Endothelial cell of umbilical vein (primary cell): ENCODE measurements at regions not wholly inside any gene's neighbourhood (a gene's known extent, or its start where the extent isn't known, plus 50 kb on each side); places are given as distances from the start of the nearest gene placed in this dataset.

Experiments
- BruUV-seq: library from RNA; stranded (reverse); fragments of 400-500 nt; replicated peaks from 2 replicates; lab custom pipeline; 2021; lab: Mats Ljungman, UMichigan
- CTCF ChIA-PET: fragments of 300-600, 350-600 bp; sonication (Branson Sonifier 250); formaldehyde crosslinking; loops from one replicate; lab custom pipeline; 2021; ENCODE audit warnings: antibody characterized with exemption, inconsistent platforms; lab: Charles Lee
- POLR2A ChIA-PET: fragments of 300-600, 350-600 bp; sonication (Branson Sonifier 250); formaldehyde crosslinking; loops from one replicate; lab custom pipeline; 2021; ENCODE audit warnings: antibody characterized with exemption, inconsistent platforms; lab: Charles Lee
- DNase-seq: peaks from one replicate; pipeline ENCODE4 v3.0.0-alpha.2; 2011; ENCODE audit warnings: low read depth, low spot score
- FAIRE-seq: peaks from 2 replicates; lab custom pipeline; 2011; peaks lifted over from hg19 to GRCh38; lab: Jason Lieb, UNC
- H2AFZ ChIP-seq: 2 replicates; pipeline ENCODE4 v1.6.0; 2012; ENCODE audit warnings: low read depth, low read length, control low read depth, inconsistent platforms
- H3K27ac ChIP-seq: 2 replicates; pipeline ENCODE4 v1.5.1; 2011; ENCODE audit warnings: low read depth, mild to moderate bottlenecking, control low read depth, low read length, moderate library complexity; ENCODE audit not compliant: insufficient read depth
- H3K27me3 ChIP-seq, 2 experiments: 2 replicates each; pipeline versions ENCODE4 v1.6.0 to v1.6.1; 2011; ENCODE audit warnings: low read length in 2 of 2, mixed read lengths in 1 of 2; ENCODE audit not compliant: control insufficient read depth in 2 of 2, insufficient read depth in 2 of 2
- H3K36me3 ChIP-seq, 2 experiments: 2 replicates in 1 of 2; 3 replicates in 1 of 2; pipeline ENCODE4 v1.5.1; 2011; ENCODE audit warnings: low read length in 2 of 2, mild to moderate bottlenecking in 1 of 2, moderate library complexity in 1 of 2; ENCODE audit not compliant: control insufficient read depth in 2 of 2, insufficient read depth in 2 of 2; ENCODE audit errors: extremely low read depth in 1 of 2
- H3K4me1 ChIP-seq: 3 replicates; pipeline ENCODE4 v1.5.1; 2011; ENCODE audit warnings: mild to moderate bottlenecking, low read length; ENCODE audit not compliant: control insufficient read depth, insufficient read depth; ENCODE audit errors: extremely low read depth
- H3K4me2 ChIP-seq: 2 replicates; pipeline ENCODE4 v1.6.1; 2011; ENCODE audit warnings: low read length, control low read depth, mixed read lengths; ENCODE audit not compliant: insufficient read depth
- H3K4me3 ChIP-seq, 3 experiments: fragments of 200-600 bp in 1 of 3; sonication (generic), shearing (Covaris generic) in 1 of 3; replicated peaks in 1 of 3; 2 replicates each; pipeline ENCODE4 v1.5.1; 2011 to 2016; ENCODE audit warnings: control low read depth in 3 of 3, low read length in 3 of 3, mild to moderate bottlenecking in 2 of 3, inconsistent platforms in 1 of 3, low read depth in 1 of 3, moderate library complexity in 1 of 3; ENCODE audit not compliant: insufficient read depth in 1 of 3
- H3K79me2 ChIP-seq: 2 replicates; pipeline ENCODE4 v1.6.0; 2012; ENCODE audit warnings: low read length, inconsistent platforms; ENCODE audit not compliant: control insufficient read depth, insufficient read depth
- H3K9ac ChIP-seq: replicated peaks from 2 replicates; pipeline ENCODE3; 2011; ENCODE audit warnings: low read length, control low read depth; ENCODE audit not compliant: insufficient read depth; ENCODE audit errors: extremely low read depth
- H3K9me1 ChIP-seq: replicated peaks from 3 replicates; pipeline ENCODE4 v1.6.0; 2011; ENCODE audit warnings: mild to moderate bottlenecking, low read length; ENCODE audit not compliant: control insufficient read depth, insufficient read depth; ENCODE audit errors: extremely low read depth
- H3K9me3 ChIP-seq: replicated peaks from 2 replicates; pipeline ENCODE4 v1.5.1; 2012; ENCODE audit warnings: low read length, inconsistent platforms; ENCODE audit not compliant: control insufficient read depth, insufficient read depth
- H4K20me1 ChIP-seq: replicated peaks from 2 replicates; pipeline ENCODE3; 2011; ENCODE audit warnings: mild to moderate bottlenecking, low read length; ENCODE audit not compliant: control insufficient read depth, insufficient read depth; ENCODE audit errors: extremely low read depth
- CTCF ChIP-seq, 2 donors: IDR thresholded peaks; 1 replicate in 1 of 2; 2 replicates in 1 of 2; pipeline ENCODE4 v1.5.1; 2011; ENCODE audit warnings: low read length in 2 of 2, mild to moderate bottlenecking in 2 of 2, moderate library complexity in 2 of 2, control low read depth in 1 of 2, inconsistent platforms in 1 of 2, low read depth in 1 of 2; ENCODE audit not compliant: insufficient read depth in 1 of 2; ENCODE audit errors: extremely low read depth in 1 of 2
- EZH2 ChIP-seq: IDR thresholded peaks from 2 replicates; pipeline ENCODE4 v1.6.1; 2012; ENCODE audit warnings: borderline replicate concordance, low read depth, mild to moderate bottlenecking, moderate library complexity, low read length, inconsistent platforms; ENCODE audit not compliant: severe bottlenecking
- FOS ChIP-seq: IDR thresholded peaks from 2 replicates; pipeline ENCODE4 v1.6.1; 2011; ENCODE audit warnings: mild to moderate bottlenecking, low read length, moderate library complexity, borderline replicate concordance; ENCODE audit not compliant: insufficient read depth
- GATA2 ChIP-seq: IDR thresholded peaks from 2 replicates; pipeline ENCODE4 v1.7.0; 2011; ENCODE audit warnings: low read depth, mild to moderate bottlenecking, moderate library complexity, mixed read lengths, low read length; ENCODE audit not compliant: insufficient read length, insufficient read depth
- JUN ChIP-seq: IDR thresholded peaks from 2 replicates; pipeline ENCODE4 v1.6.1; 2011; ENCODE audit warnings: borderline replicate concordance, low read depth; ENCODE audit not compliant: insufficient read length, insufficient read depth
- MYC ChIP-seq: IDR thresholded peaks from one replicate; pipeline ENCODE4 v1.6.1; 2011; ENCODE audit warnings: mild to moderate bottlenecking, low read depth, low read length
- POLR2A ChIP-seq: IDR thresholded peaks from 2 replicates; pipeline ENCODE4 v1.6.1; 2012; ENCODE audit warnings: low read depth, mild to moderate bottlenecking, control low read depth, low read length
- POLR2AphosphoS5 ChIP-seq: IDR thresholded peaks from 2 replicates; pipeline ENCODE4 v1.6.1; 2012; ENCODE audit warnings: low read depth, mild to moderate bottlenecking, control low read depth, low read length, moderate library complexity; ENCODE audit not compliant: insufficient read depth
- dilution Hi-C: fragments of 300-500 bp; cut with MboI; formaldehyde crosslinking; loops from one replicate; pipeline ENCODE4 v1.15.0; 2019; ENCODE audit warnings: low sequenced_read_pairs; ENCODE audit not compliant: extremely low pct_ligation_motif_present
- intact Hi-C: fragments of 100-400 bp; cut with micrococcal nuclease; formaldehyde crosslinking; loops from one replicate; pipeline ENCODE4 v1.10.0; 2022
- TF ChIP-seq, protein P1 (sequence below): IDR thresholded peaks from 2 replicates; pipeline ENCODE4 v1.6.1; 2011; ENCODE audit not compliant: insufficient read depth, insufficient read length

DNA sequence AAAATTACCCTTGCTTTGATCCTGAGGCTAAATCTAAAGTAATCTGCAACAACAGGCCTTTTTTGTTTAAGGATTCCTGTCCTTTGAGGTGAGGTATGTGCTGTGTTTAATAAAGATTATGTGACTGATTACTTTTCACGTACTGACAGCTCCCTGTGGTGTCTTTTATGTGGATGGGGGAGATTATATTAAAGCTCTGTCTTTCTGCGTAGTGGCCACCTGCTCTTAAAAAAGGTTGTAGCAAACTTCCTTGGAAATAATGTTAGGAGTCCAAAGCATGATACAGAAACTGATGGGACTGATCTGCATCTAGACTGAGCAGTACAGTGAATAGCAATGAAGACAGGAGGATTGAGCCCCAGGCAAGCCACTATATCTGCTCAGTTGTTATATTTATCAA lies 453.0 kb upstream of the GOLIM4 start:
- no peak for TF ChIP-seq MYC
- TF ChIP-seq GATA2 = no peak
- no peak for TF ChIP-seq EZH2
- TF ChIP-seq POLR2AphosphoS5 = no peak
- TF ChIP-seq JUN = no peak
- TF ChIP-seq FOS = no peak
- TF ChIP-seq, protein P1, sequence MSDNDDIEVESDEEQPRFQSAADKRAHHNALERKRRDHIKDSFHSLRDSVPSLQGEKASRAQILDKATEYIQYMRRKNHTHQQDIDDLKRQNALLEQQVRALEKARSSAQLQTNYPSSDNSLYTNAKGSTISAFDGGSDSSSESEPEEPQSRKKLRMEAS = no peak
- no peak for TF ChIP-seq POLR2A
- no peak for TF ChIP-seq CTCF (IDR thresholded peaks at IDR 0.05; ENCODE audit: extremely low read depth in 1 of 2, insufficient read depth in 1 of 2, low read depth in 1 of 2, low read length in 2 of 2)
- H3K9me1 ChIP-seq = no peaks in the 10 kb centered on the region
- H3K9ac ChIP-seq = no peak overlapping the region
- H2AFZ ChIP-seq = no peak overlapping the region
- H3K9me3 ChIP-seq = no peaks in the 10 kb centered on the region
- POLR2A ChIA-PET = no interaction called here
- FAIRE-seq (no peak), DNase-seq (no peak)
- H3K79me2 ChIP-seq = no peaks in the 10 kb centered on the region
- no peaks in the 10 kb centered on the region for H3K36me3 ChIP-seq
- H4K20me1 ChIP-seq = no peaks in the 10 kb centered on the region
- no peaks in the 10 kb centered on the region for H3K4me1 ChIP-seq
- H3K4me2 ChIP-seq = no peak overlapping the region
- CTCF ChIA-PET = interaction anchor here (0.9 to 1.6 kb wide), 2 partner anchors 9 to 37 kb away, joined by 3 to 4 read pairs; no protein-coding TSS in a partner anchor
- H3K27me3 ChIP-seq = no peaks in the 10 kb centered on the region
- no TSS peak for BruUV-seq
- H3K27ac ChIP-seq = no peak overlapping the region
- intact Hi-C loops (no loop called here), dilution Hi-C loops (no loop called here)
- no peak overlapping the region for H3K4me3 ChIP-seq
